GM21447 (cell line): ENCODE measurements at regions not wholly inside any gene's neighbourhood (a gene's known extent, or its start where the extent isn't known, plus 50 kb on each side); places are given as distances from the start of the nearest gene placed in this dataset.

Experiments
- ATAC-seq: cut with Tn5 transposase; IDR thresholded peaks from one replicate; pipeline ENCODE4 v1.9.1; 2021; ENCODE audit not compliant: unreplicated experiment

DNA sequence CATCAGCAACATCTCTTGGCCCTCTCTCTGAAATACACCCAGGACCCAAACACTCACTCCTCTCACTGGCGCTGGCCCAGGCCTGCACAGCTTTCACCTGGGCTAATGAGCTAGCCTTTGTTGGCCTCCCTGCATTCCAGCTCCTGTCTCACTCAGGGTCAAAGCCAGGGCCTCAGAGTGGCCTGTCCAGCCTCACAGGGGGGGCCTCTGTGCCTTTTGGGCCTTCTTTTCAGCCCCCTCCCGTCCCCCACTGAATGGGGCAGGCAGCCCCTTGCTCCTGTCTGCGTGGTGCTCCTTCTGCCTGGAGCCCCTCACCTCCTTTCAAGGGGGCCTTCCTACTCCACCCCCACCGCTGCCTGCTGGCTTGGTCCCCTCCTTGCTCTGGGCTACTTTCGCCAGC lies 59.0 kb upstream of the PRR23E start:
- ATAC-seq: no peak

DNA sequence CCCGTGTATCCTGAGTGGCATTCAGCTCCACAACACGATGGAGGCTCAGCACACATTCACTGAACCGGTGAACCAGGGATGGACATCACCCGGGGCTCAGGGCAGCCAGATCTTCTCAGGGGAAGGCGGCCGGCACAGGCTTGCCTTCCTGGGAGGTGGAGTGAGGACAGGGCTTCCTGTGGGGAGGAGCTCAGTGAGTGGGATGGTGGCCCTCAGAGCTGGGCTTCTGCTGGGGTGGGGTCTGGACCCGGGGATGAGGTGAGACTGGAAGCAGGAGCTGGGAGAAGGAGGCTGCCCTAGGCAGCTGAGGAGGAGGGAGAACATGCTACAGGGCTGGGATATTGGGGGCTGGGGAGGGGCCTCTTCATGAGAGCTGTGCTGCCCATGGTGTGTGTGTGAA lies 58.5 kb upstream of the PRR23E start:
- no peak for ATAC-seq

DNA sequence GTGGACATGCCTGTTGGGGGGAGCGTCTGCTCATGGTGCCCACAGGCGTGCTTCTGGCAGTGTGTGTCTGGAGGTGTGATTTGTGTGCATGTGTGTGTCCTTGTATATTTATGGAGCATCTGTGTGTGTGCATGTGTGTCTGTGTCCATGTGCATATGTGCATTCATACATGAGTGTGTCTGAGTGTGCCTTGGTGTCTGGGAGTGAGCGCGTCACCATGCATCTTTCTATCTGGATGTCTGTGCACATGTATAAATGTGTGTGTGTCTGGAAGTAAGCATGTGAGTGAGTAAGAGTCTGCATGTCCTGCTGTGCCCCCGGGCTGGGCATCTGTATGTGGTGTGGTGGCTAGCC lies 58.1 kb upstream of the PRR23E start:
- no peak for ATAC-seq

DNA sequence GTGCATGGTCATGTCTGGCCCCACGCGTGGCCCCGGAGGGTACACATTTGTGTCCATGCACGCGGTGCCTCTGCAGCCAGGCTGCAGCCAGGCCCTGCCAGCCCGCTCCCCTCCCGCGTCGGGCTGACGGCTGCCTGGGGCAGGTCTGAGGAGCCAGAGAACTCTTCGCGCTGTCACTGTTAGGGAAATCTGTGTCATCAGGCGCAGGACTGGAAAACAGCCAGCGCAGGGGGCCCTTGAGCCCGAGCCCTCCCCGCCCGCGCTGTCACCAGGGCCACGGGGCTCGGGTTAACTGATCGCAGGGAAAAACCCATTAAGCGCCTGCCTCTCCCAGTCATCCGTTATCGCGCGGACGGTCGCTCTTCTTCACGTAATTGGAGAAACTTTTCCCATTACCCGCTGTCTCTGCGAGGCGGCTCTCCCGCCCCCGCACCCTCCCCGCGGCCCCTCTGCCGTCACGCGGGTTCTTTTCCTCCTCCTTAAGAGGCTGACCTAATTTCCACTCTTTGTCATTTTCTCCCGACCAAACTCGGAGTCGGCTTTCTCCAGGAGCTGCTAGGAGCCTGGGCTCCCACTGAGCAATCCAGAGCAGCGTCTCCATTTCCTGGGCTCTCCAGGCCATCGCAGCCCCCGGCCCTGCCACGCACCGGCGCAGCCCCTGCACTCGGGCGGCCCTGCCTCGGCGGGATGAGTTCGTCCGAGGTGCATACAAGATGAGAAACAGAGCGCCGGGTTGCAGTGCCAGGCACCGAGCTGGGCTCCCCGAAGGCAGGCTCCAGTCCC lies 57.5 kb upstream of the PRR23E start:
- no peak for ATAC-seq

DNA sequence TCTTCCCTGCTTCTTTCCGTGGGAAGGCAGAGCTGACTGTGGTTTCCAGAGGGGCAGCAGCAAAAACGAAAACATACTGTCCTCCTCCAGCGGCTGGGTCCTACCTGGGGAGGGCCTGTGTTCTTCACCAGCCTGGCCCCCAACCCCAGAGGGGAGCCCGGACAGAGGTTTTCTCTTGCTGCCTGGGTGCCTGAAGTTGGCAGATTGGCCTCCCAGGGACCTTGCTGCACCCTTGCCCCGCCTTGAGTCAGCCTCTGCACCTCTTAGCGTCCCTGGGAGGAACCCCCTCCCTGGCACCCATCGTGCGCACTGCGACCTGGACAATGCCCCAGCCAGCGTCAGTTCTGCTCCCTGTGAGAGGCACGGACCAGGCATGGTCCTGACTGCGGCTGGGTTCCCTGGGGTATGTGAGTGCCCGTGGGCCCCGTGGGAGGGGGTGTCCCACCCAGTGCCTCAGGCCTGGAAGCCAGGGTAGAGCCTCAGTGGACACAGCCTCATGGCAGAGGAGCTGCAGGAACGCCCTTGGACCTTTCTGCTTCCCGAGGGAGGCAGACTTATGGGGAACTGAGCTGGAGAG lies 56.8 kb upstream of the PRR23E start:
- no peak for ATAC-seq

DNA sequence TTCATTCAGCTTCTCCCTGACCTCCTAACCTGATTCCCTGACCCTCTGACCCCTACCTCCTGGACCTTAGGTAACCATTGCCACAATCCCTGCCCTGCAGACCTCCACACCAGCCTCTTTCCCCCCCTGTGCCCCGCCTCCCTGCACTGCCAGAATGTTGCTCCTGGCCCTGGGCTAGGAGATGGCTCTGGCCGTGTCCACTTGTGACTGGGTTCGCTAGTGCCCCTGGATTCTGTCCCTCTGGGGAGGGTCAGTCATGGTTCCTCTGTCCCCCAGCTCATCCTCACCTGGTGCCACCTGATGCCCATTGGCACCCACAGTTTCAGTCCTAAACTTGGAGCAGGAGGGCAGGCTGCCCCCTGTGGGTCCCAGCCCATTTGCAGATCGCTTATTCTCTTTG lies 56.2 kb upstream of the PRR23E start:
- ATAC-seq: no peak

DNA sequence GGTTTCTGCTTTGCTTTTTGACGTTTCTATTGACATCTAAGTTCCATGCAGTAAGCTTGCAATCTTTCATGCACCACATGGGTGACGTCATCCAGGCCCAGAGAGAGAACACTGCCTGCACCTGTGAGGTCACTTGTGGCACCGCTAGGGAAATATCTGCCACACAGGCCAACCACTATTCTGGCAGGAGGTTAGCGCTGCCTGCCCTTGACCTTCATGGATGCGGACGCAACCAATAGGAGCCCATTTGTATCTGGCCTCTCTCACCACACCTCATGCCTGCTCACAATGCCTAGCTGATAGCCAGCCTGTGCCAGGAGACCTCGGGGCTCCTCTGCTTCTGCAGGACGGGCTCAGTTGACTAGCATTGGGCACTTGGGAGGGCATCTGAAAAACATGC lies 55.8 kb upstream of the PRR23E start:
- no peak for ATAC-seq

DNA sequence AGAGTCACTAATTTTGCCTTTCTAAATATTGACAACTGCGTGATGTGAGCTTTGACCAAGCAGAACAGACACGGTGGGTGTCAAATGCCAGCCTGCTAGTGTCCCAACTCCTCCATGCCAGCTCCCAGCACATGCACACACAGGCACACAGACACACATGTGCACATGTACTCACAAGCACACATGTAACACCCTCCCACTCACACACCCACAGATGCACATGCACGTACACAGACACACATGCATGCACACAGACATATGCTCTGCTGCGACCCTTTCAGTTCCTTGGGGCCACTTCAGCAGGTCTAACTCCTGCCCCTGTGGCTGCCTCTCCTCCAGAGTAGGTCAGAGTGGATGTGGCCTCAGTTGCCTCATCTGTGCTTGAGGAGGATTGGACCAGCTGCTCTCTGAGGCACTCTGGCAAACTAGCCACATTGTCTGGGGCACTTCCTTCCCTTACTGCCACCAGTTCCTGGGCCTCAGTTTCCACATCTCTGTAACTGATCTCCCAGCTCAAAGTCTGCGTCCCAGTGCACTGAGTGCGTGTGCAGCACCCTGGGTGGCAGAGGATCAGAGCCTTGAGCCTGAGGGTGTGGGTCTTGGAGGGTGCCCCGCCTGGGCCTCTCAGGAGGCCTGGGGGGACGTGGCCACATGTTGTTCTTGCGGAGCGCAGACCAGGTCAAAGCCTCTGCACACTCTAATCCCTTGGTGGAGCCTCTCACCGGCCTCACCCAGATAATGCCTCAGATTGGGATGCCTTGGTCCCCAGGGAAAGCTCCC lies 55.0 kb upstream of the PRR23E start:
- no peak for ATAC-seq

DNA sequence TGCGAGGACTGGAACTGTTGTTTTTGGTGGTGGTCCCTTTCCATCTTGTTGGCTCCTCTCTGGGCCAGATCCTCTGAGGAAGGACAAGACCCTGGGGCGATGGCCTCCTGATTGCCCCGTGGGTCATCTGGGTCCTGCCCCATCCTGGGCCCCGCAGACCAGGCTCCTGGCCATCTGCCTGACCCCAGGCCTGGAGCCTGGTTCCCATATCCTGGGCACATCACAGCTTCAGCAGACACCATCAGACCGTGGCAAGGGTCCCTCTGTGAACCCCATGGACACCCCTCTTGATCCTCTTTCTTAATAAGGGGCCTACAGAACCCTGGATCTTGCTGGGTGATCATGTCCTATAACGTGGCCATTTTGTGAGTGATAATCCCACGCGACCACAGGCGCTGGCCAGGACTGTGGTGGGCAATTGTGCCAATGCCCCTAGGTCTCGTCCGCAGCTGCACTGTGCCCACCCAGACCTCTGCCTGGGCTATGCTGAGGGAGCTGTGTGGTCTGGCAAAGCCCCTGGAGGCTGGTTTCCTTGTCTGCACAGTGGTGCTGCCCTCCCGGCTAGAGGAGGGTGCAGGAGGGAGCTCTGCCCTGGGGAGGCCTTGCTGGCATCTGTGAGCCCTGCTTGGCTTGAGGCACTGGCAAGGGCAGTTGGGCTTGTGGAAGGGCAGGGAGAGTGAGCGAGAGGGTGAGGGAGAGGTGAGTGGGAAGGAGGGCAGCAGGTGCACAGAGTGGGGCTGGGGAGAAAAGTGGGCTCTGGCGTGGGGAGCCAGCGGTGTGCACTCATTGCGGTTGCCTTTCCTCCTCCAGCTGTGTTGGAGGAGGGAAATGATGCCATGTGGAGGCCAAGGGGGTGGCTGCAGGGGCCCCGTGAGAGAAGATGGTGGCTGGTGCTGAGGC lies 53.1 kb upstream of the PRR23E start:
- no peak for ATAC-seq

DNA sequence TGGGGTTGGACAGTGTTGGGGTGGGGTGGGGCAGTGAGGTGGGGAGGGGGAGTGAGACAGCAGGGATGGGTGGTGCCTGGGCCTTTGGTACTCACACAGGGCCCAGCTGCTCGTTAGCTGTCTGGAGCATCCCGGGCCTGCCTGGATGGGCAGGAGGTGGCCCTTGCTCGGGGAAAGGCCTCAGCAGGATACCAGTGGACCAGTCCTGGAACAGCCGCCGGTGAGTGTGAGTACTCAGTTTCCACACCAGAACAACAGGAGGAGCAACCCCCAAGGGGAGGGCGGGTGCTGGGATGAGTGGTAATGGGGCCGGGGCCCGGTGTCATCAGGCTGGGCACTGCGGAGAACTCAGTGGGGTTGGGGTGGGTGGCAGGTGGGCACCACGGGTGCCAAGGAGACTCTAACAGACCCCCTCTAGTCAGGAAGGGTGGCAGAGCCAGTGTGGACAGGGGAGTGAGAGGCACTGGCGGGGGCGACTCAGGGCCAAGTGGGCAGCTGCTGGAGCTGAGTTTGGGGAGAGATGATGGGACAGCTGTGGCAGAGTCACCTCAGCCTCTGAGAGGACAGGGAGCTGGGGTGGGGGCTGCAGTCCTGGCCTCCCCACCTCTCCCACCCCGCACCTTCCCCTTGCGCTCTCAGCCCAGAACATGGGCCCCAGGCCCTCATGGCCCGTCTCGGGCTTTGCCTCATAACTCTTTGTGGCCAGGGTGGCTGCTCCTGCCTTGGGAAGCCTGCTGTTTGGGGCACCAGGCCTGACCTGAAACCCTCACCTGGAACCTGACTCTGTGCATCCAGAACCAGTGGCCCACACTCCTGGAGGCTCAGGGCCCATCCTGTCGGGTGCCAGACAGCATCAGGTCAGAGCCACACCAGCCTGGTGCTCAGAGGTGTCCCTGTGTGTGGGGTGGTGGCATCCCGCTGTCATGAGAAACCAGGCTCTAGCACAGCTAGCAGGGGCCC lies 52.1 kb upstream of the PRR23E start:
- no peak for ATAC-seq

DNA sequence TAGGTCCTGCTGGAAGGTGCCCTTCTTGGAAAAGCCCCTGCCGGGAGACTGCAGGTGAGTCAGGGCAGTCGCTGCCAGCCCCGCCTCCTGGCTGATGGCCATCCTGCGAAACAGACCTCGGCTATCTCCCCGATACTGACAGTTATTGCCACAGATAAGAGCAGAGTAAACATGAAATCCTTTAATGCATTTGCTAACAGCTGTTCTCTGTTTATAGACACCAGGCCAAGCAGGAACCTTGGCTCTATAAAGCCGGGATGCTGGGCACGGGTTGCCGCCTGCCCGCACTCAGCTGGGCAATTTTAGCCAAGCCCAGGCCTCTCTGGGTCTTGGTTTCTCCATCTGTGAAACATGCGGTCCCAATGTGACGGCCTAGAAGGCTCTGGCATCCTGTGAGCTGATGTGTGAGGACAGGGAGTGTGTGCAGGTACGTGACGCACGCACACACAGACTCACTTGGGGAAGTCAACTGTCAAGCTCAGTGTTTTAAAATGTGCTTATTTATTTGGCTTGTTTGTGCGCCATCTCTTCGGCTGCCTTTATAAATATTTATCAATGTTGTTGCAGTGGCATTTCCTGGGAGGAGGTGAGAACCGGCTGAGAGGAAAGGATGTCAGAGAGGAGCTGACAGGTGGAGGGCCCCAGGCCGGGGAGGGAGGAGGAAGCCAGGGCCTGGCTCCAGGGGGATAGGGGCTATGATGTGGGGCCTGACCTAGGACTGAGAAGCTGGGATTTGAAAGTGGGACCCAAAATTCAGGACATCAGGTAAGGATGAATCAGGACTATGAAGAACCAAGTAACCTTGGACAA lies 50.8 kb upstream of the PRR23E start:
- no peak for ATAC-seq
